Keratinocyte (primary cell): ENCODE measurements at regions not wholly inside any gene's neighbourhood (a gene's known extent, or its start where the extent isn't known, plus 50 kb on each side); places are given as distances from the start of the nearest gene placed in this dataset.

Experiments used
- DNase-seq: peaks from one replicate; pipeline ENCODE4 v3.0.0-alpha.2; 2011; ENCODE audit warnings: low read depth, missing footprints, low spot score
- FAIRE-seq: peaks from 2 replicates; lab custom pipeline; 2011; peaks lifted over from hg19 to GRCh38; lab: Jason Lieb, UNC
- H2AFZ ChIP-seq: 2 replicates; pipeline ENCODE4 v1.6.0; 2012; ENCODE audit warnings: low read length, control low read depth, inconsistent platforms; ENCODE audit not compliant: control insufficient read depth
- H3K27ac ChIP-seq: 2 replicates; pipeline ENCODE4 v1.5.1; 2011; ENCODE audit warnings: low read length; ENCODE audit not compliant: control insufficient read depth, insufficient read depth
- H3K27me3 ChIP-seq: 3 replicates; pipeline ENCODE4 v1.6.0; 2011; ENCODE audit warnings: low read length; ENCODE audit not compliant: control insufficient read depth, insufficient read depth; ENCODE audit errors: extremely low read depth
- H3K36me3 ChIP-seq, 2 experiments: 2 replicates in 1 of 2; 3 replicates in 1 of 2; pipeline ENCODE4 v1.5.1; 2011; ENCODE audit warnings: low read length in 2 of 2, mild to moderate bottlenecking in 1 of 2; ENCODE audit not compliant: control insufficient read depth in 2 of 2, insufficient read depth in 2 of 2; ENCODE audit errors: extremely low read depth in 1 of 2
- H3K4me1 ChIP-seq: 3 replicates; pipeline ENCODE4 v1.5.1; 2011; ENCODE audit warnings: low read length; ENCODE audit not compliant: control insufficient read depth, insufficient read depth; ENCODE audit errors: extremely low read depth
- H3K4me2 ChIP-seq: 3 replicates; pipeline ENCODE4 v1.6.0; 2011; ENCODE audit warnings: low read depth, low read length; ENCODE audit not compliant: control insufficient read depth, insufficient read depth; ENCODE audit errors: extremely low read depth
- H3K4me3 ChIP-seq, 3 experiments: fragments of 200-600 bp in 1 of 3; sonication (generic) in 1 of 3; 2 replicates in 2 of 3; 3 replicates in 1 of 3; pipeline ENCODE4 v1.5.1; 2011 to 2016; ENCODE audit warnings: low read length in 3 of 3, mild to moderate bottlenecking in 3 of 3, control low read depth in 2 of 3, inconsistent platforms in 1 of 3, low read depth in 1 of 3, mixed read lengths in 1 of 3, mixed run types in 1 of 3, moderate library complexity in 1 of 3; ENCODE audit not compliant: control insufficient read depth in 2 of 3, insufficient read depth in 2 of 3; ENCODE audit errors: extremely low read depth in 1 of 3
- H3K79me2 ChIP-seq: 2 replicates; pipeline ENCODE4 v1.6.0; 2012; ENCODE audit warnings: low read length; ENCODE audit not compliant: control insufficient read depth, insufficient read depth
- H3K9ac ChIP-seq: 3 replicates; pipeline ENCODE4 v1.6.0; 2011; ENCODE audit warnings: low read length; ENCODE audit not compliant: control insufficient read depth, insufficient read depth; ENCODE audit errors: extremely low read depth
- H3K9me1 ChIP-seq: 3 replicates; pipeline ENCODE4 v1.6.0; 2011; ENCODE audit warnings: low read length; ENCODE audit not compliant: control insufficient read depth, insufficient read depth; ENCODE audit errors: extremely low read depth
- H3K9me3 ChIP-seq: 2 replicates; pipeline ENCODE4 v1.5.1; 2012; ENCODE audit warnings: low read depth, low read length; ENCODE audit not compliant: control insufficient read depth
- H4K20me1 ChIP-seq: 3 replicates; pipeline ENCODE4 v1.6.0; 2011; ENCODE audit warnings: low read length; ENCODE audit not compliant: control insufficient read depth, insufficient read depth; ENCODE audit errors: extremely low read depth
- CTCF ChIP-seq, 3 experiments: IDR thresholded peaks in 1 of 3; conservative IDR thresholded peaks in 1 of 3; optimal IDR thresholded peaks in 1 of 3; 2 replicates in 2 of 3; 3 replicates in 1 of 3; pipeline versions ENCODE3 to v1.5.1; 2011; ENCODE audit warnings: low read length in 3 of 3, mild to moderate bottlenecking in 3 of 3, moderate library complexity in 2 of 3, control low read depth in 1 of 3, inconsistent platforms in 1 of 3; ENCODE audit not compliant: insufficient read depth in 2 of 3; ENCODE audit errors: extremely low read depth in 1 of 3
- EZH2 ChIP-seq: IDR thresholded peaks from one replicate; pipeline ENCODE4 v1.6.1; 2012; ENCODE audit warnings: inconsistent platforms, mild to moderate bottlenecking, low read length, moderate library complexity
- dilution Hi-C: fragments of 300-500 bp; cut with MboI; formaldehyde crosslinking; loops from one replicate; pipeline ENCODE4 v1.7.0; 2020; ENCODE audit warnings: low sequenced_read_pairs; ENCODE audit not compliant: extremely low pct_ligation_motif_present

GRCh38 chr1:55886856-55887712 lies 671.9 kb upstream of the USP24 start:
- no peak overlapping the region for H3K4me3 ChIP-seq
- H3K4me2 ChIP-seq = no peak overlapping the region
- no peak overlapping the region for H3K9ac ChIP-seq
- no peaks in the 10 kb centered on the region for H3K4me1 ChIP-seq
- FAIRE-seq (no peak), DNase-seq (no peak)
- no peak overlapping the region for H3K27ac ChIP-seq
- no peak overlapping the region for H2AFZ ChIP-seq
- no peaks in the 10 kb centered on the region for H4K20me1 ChIP-seq
- H3K27me3 ChIP-seq = peaks cover 3% of the 10 kb centered on the region
- H3K79me2 ChIP-seq = no peaks in the 10 kb centered on the region
- no peaks in the 10 kb centered on the region for H3K36me3 ChIP-seq
- H3K9me3 ChIP-seq = no peaks in the 10 kb centered on the region
- H3K9me1 ChIP-seq = no peaks in the 10 kb centered on the region
- TF ChIP-seq CTCF (optimal IDR thresholded peaks at IDR 0.05 in 1 of 3, IDR thresholded peaks at IDR 0.05 in 1 of 3, conservative IDR thresholded peaks at IDR 0.05 in 1 of 3; ENCODE audit: extremely low read depth in 1 of 3, insufficient read depth in 2 of 3, low read length in 3 of 3) (no peak), EZH2 (no peak)
- dilution Hi-C loops = no loop called here

- dilution Hi-C loops = no loop called here
- no peak overlapping the region for H3K27ac ChIP-seq
- TF ChIP-seq CTCF (optimal IDR thresholded peaks at IDR 0.05 in 1 of 3, IDR thresholded peaks at IDR 0.05 in 1 of 3, conservative IDR thresholded peaks at IDR 0.05 in 1 of 3; ENCODE audit: extremely low read depth in 1 of 3, insufficient read depth in 2 of 3, low read length in 3 of 3) = no peak
- TF ChIP-seq EZH2 = no peak
- no peaks in the 10 kb centered on the region for H4K20me1 ChIP-seq
- H3K4me2 ChIP-seq = no peak overlapping the region
- no peak for FAIRE-seq
- H3K4me1 ChIP-seq = no peaks in the 10 kb centered on the region
- no peaks in the 10 kb centered on the region for H3K79me2 ChIP-seq
- peaks cover 3% of the 10 kb centered on the region for H3K27me3 ChIP-seq
- H3K9ac ChIP-seq = no peak overlapping the region
- H3K36me3 ChIP-seq = no peaks in the 10 kb centered on the region
- DNase-seq = no peak
- H3K4me3 ChIP-seq = no peak overlapping the region
- H2AFZ ChIP-seq = no peak overlapping the region
- H3K9me3 ChIP-seq = no peaks in the 10 kb centered on the region
- H3K9me1 ChIP-seq = no peaks in the 10 kb centered on the region
These were observed 670.5 kb upstream of the USP24 start for GRCh38 chr1:55885619-55886018.
